ENCODE measurements at regions not wholly inside any gene's neighbourhood (a gene's known extent, or its start where the extent isn't known, plus 50 kb on each side); places are given as distances from the start of the nearest gene placed in this dataset.

DNA sequence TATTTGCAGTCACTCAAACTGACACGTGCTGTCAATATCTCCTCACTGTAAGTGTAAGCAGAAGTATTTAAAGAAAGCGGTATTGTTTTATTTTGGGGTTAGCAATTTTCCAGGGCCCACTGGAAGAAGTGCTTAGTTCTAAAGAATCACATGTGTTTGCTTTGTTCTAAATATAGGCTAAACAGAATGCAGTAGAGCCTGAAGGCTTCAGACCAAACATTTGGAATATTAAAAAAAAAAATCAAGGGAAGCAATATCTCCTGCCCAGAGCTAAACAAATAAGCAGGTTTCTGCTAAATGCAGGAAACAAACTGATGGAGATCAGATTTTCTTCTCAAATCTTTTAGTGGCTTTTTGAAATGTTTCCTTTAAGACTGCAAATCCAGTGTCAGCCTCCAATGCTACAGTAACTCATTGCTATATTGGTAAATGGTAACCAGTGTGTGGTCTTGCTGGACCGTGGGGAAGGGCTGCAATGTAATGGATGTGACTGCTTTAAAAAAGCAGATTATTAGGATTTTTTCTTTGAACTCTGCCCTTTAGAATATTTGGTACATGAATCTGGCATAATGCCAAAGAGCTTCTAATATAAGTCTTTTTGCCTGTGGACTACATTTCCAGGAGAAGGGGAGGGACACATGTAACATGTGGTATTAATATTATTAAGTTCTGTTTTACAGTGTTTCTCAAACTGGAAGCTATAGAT, 317.1 kb upstream of the FERMT1 start:
- DNase-seq: no peak
- WGBS (ENCODE audit: extremely low coverage, insufficient read length, low lambda C conversion rate): no CpG with 5 or more reads among the region's 3 CpGs
- no peaks in the 10 kb centered on the region for H3K4me1 Mint-ChIP-seq

More for the DNA sequence above, 317.1 kb upstream of the FERMT1 start:
- Histone ChIP-seq H2BK20ac (ENCODE audit: low read depth, low read length, poor library complexity, severe bottlenecking) (no peak overlapping the region), H3K27ac (ENCODE audit: insufficient read length, low read depth, low read length) (no peak overlapping the region), H3K79me2 (ENCODE audit: insufficient read depth, low read length) (no peaks in the 10 kb centered on the region), H2AK5ac (ENCODE audit: insufficient read length, low read length) (no peak overlapping the region), H3K23me2 (ENCODE audit: insufficient read length, low read depth, low read length, poor library complexity, severe bottlenecking) (no peaks in the 10 kb centered on the region), H3K14ac (ENCODE audit: insufficient read depth, low read length) (no peak overlapping the region), H3K79me1 (ENCODE audit: insufficient read depth, low read depth, low read length, poor library complexity, severe bottlenecking) (no peaks in the 10 kb centered on the region), H3K4ac (ENCODE audit: low read depth, low read length) (no peak overlapping the region), H3K27me3 (ENCODE audit: insufficient read depth, low read length) (no peaks in the 10 kb centered on the region), H3K9ac (ENCODE audit: extremely low read depth, insufficient read length, low read length) (no peak overlapping the region), H2BK120ac (ENCODE audit: low read depth, low read length, poor library complexity, severe bottlenecking) (no peak overlapping the region), H4K20me1 (ENCODE audit: control insufficient read depth, insufficient read depth, insufficient read length) (no peaks in the 10 kb centered on the region), H4K91ac (ENCODE audit: insufficient read length, low read depth, low read length) (no peak overlapping the region), H3K56ac (ENCODE audit: insufficient read length, low read depth, low read length) (no peak overlapping the region), H3K23ac (ENCODE audit: insufficient read length, low read depth, low read length) (no peak overlapping the region), H2BK15ac (ENCODE audit: low read depth, low read length) (no peak overlapping the region), H3K4me2 (ENCODE audit: insufficient read depth, insufficient read length, low read length) (no peak overlapping the region), H2BK12ac (ENCODE audit: insufficient read length, low read depth, low read length) (no peak overlapping the region), H3K9me3 (ENCODE audit: control insufficient read depth, low read depth, low read length) (no peaks in the 10 kb centered on the region), H4K8ac (replicated peaks; ENCODE audit: insufficient read length, low read depth, low read length) (no peak overlapping the region), H2BK5ac (ENCODE audit: insufficient read length, low read length) (no peak overlapping the region), H2AFZ (ENCODE audit: low read length) (no peak overlapping the region), H3K4me1 (ENCODE audit: insufficient read depth, low read length) (no peaks in the 10 kb centered on the region), H4K5ac (ENCODE audit: insufficient read length, low read depth, low read length) (no peak overlapping the region), H3K18ac (ENCODE audit: insufficient read length, low read depth, low read length) (no peak overlapping the region), H3T11ph (ENCODE audit: low read length) (no peak overlapping the region)
- Mint-ChIP-seq H3K27ac (no peak overlapping the region), H3K27me3 (ENCODE audit: low read depth) (no peaks in the 10 kb centered on the region; the same call in 1 of the 2 replicates), H3K9me3 (no peaks in the 10 kb centered on the region; a peak in 1 of 5 replicates), H3K4me3 (no peak overlapping the region), H3K36me3 (ENCODE audit: insufficient read depth in 1 of 3, low read depth in 3 of 3) (no peaks in the 10 kb centered on the region)
- TF ChIP-seq, protein P1, sequence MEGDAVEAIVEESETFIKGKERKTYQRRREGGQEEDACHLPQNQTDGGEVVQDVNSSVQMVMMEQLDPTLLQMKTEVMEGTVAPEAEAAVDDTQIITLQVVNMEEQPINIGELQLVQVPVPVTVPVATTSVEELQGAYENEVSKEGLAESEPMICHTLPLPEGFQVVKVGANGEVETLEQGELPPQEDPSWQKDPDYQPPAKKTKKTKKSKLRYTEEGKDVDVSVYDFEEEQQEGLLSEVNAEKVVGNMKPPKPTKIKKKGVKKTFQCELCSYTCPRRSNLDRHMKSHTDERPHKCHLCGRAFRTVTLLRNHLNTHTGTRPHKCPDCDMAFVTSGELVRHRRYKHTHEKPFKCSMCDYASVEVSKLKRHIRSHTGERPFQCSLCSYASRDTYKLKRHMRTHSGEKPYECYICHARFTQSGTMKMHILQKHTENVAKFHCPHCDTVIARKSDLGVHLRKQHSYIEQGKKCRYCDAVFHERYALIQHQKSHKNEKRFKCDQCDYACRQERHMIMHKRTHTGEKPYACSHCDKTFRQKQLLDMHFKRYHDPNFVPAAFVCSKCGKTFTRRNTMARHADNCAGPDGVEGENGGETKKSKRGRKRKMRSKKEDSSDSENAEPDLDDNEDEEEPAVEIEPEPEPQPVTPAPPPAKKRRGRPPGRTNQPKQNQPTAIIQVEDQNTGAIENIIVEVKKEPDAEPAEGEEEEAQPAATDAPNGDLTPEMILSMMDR (conservative IDR thresholded peaks at IDR 0.05): no peak

Data from H9 (cell line).